IPS-NIHi7 (cell line): ENCODE measurements at regions not wholly inside any gene's neighbourhood (a gene's known extent, or its start where the extent isn't known, plus 50 kb on each side); places are given as distances from the start of the nearest gene placed in this dataset.
A peak's percentile ranks its signal among the peaks of the same experiment; 100 is the strongest.

Experiments used
- DNase-seq: peaks from one replicate; pipeline ENCODE4 v3.0.0; 2012; ENCODE audit warnings: mixed read lengths; ENCODE audit errors: extremely low spot score

DNA sequence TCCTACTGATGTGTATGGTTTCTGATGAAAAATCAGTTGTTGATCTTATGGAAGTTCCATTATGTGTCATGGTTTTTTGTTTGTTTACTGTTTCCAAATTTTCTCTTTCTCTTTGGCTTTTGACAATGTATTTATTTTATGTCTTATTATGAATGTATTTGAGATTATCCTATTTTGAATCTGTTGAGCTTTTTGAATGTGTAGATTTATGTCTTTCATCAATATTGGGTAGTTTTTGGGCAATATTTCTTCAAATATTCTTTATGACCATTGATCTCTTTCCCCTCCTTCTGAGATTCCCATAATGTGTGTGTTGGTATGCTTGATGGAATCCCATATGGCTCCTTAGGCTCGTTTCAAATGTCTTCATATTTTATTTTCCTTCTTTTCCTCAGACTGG, 80.5 kb upstream of the FAM47C start:
- DNase-seq, result no peak

GRCh38 chrX:36930491-36930890, 77.7 kb upstream of the FAM47C start:
- DNase-seq, result no peak

- DNase-seq, result no peak
Measured at GRCh38 chrX:36947214-36947613, 61.0 kb upstream of the FAM47C start.

DNA sequence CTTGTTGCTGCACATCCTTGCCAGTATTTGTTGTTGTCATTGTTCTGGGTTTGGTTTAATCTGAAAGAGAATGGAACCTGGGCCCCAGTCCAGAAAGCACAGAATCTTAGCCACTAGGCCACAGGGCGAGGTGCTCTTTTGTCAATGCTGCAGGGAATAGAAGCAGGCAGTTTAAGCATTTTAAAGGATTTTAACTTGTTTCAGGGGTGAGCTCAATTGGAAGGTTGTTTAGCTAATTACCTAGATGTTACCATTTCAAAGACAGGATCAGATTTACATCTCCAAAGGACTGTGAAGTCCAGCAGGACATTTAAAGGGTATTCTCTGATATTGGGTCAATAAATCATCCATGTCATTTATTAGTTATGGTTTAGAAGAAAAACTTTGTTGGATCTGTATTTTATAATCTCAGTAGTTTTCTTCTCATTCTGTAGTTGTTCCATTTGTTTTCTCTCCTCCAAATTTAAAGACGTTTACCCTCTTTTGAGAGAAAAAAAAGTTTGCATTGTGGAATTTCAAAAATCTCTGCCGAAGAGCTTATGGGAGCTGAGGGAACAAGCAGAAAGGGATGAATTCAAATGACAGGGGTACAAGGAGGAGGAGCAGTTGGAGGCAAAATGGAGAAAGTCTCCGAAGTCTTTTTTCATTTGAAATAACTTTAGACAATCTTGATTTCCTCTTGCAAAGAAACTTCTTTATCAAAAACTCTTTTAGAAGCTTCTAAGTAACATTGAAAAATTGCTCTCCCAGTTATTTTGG, 57.5 kb upstream of the FAM47C start:
- peak; percentile 58 for DNase-seq

DNA sequence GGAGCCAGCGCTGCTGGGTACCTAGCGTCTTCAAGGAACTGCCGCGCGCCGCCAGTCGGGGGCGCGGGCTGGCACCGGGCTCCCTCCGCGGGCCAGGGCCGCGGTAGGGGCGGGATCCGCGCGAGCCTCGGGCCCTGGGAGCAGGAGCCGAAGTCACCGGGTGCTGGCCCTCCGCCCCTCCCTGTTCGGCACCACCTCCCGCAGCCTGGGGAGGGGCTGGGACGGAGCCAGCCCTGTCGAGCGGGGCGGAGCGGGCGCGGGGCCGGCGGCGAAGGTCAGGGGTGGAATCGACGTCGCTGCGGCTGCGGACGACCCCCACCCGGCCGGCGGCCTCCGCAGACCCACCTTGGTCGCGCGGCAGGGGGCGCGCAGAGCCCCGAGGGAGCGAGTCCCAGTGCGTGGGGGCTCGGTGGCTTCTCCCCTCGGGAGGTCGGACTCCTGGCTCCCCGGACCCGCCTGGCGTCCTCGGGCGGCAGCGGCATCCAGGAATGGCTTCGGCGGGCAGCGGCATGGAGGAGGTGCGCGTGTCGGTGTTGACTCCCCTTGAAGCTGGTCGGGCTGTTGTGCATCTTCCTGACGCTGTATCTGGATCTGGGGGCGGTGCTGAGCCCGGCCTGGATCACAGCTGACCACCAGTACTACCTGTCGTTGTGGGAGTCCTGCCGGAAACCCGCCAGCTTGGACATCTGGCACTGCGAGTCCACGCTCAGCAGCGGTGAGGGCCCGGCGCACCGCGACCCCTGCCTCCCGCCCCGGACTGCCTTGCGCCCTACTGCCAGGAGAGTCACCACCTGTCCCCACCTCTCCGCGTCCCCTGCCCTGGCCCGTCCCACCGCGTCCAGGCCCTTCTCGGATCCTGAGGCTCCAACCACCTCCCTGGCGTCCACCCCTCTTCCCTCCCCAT, 50.5 kb upstream of the FAM47C start:
- peak; percentile 90 for DNase-seq
